ENCODE measurements at regions not wholly inside any gene's neighbourhood (a gene's known extent, or its start where the extent isn't known, plus 50 kb on each side); places are given as distances from the start of the nearest gene placed in this dataset.

DNA sequence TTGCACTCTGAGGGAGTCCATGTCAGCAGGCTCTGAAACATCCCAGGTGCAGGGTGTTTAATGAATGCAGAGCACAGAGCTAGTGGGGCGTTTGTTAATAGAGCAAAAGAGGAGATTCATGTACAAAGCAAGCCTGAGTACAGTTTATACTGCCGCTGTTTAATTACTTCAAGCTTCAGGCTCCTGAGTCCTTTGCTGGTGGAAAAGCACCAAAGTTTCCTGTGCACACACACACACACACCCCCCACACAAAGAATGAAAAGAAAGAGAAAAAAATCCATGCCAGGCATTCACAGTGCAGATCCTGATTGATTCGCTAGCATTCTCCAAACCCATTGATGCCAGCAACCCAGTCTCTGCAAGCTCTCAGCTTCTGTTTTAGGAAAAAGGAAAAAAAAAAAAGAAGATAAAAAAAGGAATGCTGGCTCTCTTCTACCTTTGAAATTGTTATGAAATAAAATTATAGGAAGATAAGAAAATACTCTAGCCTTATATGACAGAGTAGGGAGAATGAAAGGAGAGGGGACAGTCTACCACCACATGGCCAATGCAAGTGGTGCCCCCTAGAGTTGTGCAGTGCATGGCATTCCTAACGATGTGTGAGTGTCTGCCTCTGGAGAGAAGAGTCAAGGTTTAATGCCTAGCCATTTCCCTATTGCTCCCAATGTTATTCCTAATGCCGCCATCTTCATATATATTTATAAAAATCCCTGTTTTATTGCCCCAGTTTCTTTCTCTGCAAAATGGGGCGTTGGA, 216.5 kb downstream of the TMEM114 start:
- DNase-seq: no peak

DNA sequence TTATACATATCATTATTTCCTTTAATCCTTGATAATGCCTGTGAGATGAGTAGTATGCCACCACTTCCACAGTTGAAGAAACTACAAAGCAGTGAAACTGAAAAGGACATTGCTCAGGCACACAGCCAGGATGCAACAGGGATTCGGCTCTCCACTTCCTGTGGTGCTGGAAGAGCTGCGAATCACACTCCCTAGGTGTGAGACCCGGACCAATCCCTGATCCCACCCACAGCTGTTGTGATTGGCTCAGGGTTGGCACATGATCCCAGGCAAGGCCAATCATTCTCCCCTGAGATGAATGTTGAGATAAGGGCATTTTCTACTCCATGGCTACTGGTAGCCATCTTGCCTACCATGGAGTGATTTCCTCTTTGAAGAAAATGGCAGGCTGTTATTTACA, 218.2 kb downstream of the TMEM114 start:
- DNase-seq: no peak

DNA sequence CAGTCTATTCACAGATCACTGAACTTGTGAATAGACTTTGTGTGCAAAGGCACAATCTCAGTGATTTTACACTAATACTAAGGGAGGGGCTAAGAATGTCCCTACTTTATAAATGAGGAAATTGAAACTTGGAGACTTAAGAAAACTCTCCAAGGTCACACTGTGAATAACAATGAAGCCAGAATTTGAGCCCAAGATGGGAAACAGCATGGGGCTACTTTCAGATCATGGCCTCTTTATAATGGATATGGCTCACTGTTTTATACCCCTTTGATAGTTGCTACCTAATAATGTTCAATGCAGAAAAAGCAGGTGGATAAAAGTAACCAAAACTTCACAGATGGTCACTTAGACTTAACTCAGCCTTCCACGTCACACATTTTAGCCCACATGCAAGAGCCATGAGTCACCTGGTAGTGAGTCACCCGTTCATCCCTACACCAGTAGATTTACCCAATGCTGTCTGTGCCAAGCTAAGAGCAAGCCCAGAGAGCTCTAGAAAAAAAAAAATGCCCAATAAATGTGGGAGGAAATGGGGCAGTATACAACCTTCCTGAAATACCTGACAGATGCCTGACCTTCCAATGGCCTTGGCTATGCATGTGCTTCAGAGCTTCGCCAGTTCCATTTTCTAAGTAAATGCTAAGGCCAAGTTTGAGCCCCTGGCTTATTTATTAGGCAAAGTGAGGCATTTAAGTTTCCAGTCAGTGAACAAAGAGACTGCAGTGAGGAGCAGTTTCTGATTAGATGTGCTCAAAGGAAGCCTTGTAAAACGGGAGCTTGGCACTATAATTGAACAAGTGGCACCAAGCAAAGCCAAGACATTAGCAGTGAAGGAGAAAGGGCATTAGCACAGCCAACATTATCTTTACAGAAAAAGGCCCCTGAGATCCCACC, 219.7 kb downstream of the TMEM114 start:
- no peak for DNase-seq

DNA sequence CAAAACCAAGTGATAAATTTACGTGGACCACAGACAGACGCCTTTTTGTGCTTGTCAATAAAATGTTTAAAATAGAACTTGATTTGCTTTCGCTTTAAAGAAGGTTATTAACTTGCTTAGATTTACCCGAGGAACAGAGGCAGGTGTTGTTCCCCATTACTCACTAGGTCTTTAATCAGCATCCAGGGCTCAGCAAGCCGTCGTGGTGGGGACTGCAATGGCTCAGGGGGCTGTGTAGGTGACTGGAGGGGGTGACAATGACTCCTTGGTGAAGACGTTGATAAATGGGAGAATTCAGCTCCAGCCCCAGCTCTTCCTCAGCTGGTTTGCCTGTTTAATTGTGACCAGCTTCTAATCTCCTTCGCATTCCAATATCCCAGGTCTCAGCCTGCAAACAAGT, 231.4 kb downstream of the TMEM114 start:
- DNase-seq: no peak

DNA sequence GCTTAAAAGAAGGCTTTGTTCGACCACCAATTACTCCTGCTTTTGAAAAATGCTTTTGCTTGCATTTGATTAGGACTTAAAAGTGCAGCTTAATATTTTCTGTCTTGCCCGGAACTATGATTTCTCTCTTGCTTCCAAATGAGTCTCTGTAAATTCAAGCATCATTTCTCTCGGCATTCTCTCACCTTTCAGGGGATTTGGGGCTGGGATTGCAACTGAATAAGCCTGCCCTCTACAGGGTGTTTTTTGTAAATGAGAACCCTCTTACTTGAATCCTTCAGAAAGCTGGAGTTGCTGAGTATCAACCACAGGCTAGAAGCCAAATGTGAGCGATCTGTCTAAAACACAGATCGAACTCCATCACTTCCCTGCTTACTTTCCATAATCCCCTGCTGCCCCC, 234.6 kb downstream of the TMEM114 start:
- DNase-seq: no peak

DNA sequence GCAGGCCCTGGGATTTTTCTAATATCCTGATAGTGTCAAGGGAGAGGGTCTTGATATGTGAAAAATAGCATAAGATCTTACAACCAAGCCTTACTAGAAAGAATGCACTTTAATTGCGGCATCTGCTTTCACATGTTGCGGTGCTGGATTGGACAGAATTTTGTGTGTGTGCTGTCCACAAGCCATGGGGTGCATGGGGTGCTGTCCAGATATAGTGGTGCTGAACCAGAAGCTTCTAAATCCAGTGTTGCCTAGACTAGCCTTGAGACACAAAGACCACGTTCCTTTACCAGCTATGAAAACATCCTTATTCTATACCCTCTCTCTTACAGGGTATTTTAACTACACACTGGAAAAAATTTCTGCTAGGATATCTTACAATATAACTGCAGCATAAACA, 244.0 kb downstream of the TMEM114 start:
- DNase-seq: no peak

DNA sequence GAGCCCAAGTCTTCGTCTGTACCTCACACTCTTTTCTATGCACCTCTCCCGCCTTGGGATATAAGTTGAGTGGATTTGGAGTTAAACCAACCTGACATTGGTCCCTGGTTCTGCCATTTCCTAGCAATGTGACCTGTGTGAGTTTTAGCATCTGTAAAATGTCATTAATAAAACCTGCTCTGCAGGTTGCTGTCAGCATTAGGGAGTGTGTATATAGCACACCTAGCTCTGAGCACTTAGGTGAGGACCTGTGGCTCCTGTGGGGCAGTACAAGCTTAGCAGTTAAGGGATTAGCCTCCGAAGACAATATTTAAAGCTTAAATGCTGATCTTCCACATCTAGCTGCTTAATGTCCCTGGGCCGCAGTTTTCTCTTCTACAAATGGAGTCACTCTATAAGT, 248.0 kb downstream of the TMEM114 start:
- no peak for DNase-seq

DNA sequence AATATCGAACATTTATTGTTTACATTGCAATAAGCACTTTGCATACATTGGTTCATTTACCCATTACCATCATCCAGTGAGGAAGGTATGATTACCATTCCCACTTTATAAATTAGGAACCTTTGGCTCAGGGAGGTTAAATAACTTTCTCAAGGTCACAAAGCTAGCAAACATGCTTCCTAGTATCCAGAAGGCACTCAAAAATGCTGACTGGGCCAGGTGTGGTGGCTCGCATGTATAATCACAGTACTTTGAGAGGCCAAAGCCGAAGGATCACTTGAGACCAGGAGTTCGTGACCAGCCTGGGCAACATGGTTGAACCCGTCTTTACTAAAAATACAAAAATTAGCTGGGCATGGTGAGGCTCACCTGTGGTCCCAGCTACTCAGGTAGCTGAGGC, 259.6 kb downstream of the TMEM114 start:
- no peak for DNase-seq

DNA sequence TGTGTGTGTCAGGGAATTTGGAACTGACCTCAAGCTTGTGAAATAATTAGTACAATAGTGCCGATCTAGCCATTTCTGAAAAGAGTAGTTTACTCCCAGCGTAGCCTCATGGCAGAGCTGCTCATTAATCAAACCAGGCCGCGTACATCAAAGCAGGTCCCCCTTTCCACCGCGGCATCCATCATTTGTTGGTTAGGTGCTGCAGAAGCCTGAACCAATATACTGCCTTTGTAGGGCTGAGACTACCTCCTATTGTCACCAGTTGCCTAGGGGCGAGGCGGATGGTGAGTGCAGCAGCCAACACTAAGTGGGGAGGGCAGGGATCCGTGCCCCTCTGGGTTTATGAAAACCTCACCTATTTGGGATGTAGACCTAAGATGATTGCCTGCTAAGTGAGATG, 264.1 kb downstream of the TMEM114 start:
- DNase-seq: no peak

DNA sequence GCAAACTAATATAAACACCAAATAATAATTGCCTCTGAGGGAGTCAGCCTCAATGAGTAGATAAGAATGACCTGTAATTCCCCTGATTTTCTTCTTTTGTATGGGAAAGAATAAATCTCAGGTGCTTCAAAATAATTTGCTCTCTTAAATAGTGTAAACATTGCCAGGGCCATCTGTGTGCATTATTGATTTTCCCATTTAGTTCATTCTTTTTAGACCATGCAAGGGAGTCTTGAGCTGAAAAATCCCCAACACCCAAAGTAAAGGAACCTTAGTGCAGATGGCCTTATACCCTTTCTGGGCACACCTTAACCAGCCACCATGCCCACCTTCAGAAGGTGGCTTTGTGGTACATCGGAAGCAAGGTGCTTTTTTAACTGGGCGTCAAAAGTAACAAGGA, 267.2 kb downstream of the TMEM114 start:
- no peak for DNase-seq

DNA sequence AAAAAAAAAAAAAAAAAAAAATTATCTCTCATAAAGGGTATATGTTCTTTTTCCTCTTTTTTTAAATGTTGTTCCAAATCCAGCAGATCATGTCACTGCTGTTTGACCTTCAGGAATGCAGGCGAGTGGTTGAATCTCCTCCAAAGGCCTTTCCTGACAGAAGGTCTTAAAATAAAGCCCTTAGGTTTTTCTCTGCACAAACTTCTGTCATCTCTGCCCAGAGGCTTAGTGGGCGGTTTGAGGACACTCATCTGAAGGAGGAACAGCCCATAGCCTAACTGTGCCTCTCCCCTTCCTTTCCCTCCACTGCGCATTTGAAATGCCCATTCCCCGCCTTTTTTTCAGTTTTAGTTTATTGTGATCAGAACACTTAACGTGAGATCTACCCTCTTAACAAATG, 270.2 kb downstream of the TMEM114 start:
- DNase-seq: no peak

DNA sequence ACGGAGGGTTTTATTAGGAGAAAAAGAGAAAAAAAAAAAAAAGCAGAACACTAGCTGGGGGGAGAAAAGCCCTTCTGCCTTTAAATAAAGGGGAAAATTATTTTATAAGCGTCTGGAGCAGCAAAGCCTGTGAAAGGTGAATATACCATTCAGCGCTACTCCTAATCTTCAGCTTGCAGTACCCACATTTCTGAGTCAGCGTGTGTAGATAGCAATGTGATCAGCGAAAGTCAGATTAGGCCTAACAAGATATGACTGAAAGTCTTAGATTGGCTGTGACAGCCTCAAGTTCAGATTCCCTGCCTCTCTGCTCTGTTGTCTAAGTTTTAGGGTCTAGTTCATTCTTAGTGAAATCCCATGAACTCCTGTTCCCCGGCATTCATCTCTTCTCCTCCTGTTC, 279.5 kb downstream of the TMEM114 start:
- no peak for DNase-seq

DNA sequence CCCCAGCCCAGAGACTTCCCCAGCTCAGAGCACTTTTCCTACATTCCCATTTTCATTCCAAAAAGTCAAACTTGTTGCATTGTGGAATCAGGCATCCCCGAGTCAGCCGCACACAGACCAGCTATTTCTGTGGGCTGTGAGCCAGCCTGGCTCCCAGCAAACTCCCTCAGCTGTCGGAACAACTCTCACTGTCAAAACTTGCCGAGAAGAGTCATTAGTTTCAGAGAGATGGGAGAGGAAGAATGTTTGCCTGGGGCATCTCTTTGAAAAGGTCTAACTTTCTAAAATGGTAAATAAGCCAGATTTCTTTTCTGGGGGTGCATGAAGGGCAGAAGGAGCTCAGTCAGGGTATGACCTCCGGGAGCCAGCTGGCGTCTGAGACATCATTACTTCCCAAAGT, 280.0 kb downstream of the TMEM114 start:
- no peak for DNase-seq

DNA sequence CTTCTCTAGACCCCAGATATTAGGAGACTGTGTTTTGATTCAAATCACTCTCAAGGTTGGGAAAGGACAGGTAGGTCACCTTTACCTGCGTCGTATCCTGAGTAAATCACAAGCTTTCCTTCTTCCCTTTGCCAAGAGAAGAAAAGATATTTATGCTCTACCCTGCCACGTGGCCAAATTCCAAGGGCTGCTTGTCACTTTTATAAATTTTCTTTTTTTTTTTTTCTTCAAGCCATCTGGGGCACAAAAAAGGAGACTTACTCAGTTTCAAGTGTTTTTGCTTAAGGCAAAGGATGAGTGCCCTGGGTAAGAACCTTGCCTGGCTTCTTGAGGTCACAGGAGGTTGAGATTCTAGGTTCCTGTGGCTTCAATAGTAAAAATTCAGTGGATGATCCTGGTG, 285.1 kb downstream of the TMEM114 start:
- DNase-seq: no peak

DNA sequence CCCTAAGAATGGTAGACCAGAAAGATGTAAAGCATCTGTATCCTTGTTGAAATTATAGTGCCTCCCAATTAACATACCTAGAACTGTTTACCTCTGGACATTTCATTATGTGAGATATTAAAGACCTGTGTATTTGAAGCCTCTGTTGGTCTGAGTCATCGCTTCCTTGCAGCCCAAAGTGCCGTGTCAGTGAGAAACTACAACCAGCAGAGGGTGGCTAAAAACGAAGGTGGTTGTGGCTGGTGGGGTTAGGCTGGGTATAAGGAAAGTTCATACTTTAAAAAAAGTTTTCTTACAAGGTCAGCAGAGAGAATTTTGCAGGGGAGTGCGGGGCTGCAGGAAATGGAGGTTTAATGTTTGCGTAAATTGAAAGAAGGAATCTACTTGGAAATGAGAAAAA, 290.7 kb downstream of the TMEM114 start:
- no peak for DNase-seq

DNA sequence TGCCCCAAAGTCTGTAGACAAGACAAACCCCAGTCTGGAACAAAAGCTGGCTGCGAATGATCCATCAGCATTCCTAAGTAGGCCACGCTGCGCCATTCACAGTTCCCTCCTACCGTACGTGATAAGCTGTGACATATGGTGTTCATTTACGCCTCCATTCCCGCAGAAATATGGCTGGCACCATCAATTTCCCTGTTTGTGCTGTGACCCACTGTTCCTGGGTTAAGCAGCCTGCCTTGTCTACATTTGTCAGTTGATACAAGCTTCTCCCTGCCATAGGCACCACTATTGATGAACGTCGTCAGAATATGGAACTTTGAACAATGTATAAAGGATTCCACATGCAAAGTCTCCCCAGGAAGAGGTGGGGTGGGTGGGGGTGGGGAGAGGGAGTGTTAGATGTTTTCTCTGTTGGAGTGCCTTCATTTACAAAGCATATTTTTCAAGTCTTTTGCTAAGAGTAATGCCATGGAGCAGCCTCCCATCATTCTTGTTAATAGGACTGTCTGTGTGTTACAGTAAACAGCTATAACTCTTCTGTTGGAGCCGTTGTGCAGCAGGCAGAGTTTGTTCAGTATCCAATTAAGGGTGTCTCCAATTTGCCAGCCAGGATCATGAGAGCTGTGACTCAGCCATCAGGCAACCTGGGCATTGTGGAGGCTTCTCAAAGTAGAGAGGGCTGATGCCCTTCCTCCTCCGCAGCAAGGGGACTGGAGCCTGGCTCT, 294.6 kb downstream of the TMEM114 start:
- DNase-seq: no peak

DNA sequence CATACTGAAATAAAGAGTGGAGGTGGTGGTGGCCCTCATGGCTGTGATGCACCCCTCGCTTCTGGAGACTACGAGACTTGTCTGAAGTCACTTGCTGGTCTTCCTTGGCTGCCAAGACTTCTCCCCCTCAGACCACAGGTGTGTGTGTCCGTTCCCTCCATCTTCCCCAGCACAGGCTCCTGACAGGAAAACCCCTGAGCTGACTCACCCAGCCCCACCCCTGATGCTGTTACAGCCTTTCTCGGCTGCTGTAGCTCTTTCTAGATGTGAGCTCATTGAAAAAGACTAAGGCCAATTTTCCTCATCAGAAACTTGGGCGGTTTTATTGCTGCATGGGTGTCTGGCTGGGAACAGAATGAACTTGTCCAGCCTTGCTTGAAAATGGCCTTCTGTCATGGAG, 296.9 kb downstream of the TMEM114 start:
- no peak for DNase-seq

DNA sequence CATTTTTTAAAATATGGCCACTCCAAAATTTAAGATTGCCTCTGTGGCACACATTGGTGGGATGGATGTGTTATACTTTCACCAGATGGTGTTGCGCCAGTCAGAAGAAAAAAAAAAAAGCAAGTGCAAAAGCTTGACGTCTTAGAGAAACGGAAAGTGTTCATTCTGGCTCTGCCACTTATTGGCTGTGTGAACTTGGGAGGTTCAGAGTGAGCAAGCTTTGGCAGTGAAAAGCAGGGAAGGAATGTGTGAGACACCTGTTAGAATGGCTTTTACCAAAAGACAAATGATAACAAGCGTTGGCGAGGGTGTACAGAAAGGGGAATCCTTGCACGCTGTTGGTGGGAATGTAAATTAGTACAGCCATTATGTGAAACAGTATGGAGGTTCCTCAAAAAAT, 298.0 kb downstream of the TMEM114 start:
- no peak for DNase-seq

DNA sequence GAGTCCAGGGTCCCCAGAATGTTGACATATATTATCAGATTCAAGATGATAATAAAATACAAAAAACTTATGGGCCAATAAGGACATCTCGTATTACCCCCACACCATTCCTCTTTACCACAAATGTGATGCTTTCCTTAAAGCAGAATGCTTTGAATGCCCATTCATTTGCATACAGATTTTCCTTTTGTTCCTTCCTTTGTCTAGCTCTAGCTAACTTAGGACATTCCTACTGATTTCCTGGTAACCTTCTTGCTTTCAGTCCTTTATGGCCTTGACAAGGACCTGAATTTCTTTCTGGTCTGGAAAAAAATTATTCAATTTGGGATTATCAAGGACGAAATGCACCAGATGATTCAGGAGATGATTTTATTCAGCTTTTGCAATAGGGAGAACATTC, 304.0 kb downstream of the TMEM114 start:
- no peak for DNase-seq

DNA sequence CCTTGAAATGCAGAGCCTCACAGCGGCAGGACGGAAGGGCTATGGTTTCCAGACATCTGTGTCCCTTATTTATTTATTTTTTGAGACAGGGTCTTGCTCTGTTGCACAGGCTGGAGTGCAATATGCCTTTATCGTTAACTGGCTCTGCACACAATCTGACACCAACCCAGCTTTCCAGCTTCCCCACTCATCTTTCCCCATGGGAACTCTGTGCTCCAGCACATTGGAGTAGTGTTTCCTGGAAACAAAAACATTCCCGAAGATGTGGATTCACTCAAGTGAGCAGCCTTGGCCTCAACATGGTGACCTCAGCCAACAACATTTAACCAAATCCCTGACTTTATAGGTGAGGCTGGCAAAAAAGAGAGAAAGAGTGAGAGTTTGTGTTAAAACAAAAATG, 307.1 kb downstream of the TMEM114 start:
- no peak for DNase-seq

DNA sequence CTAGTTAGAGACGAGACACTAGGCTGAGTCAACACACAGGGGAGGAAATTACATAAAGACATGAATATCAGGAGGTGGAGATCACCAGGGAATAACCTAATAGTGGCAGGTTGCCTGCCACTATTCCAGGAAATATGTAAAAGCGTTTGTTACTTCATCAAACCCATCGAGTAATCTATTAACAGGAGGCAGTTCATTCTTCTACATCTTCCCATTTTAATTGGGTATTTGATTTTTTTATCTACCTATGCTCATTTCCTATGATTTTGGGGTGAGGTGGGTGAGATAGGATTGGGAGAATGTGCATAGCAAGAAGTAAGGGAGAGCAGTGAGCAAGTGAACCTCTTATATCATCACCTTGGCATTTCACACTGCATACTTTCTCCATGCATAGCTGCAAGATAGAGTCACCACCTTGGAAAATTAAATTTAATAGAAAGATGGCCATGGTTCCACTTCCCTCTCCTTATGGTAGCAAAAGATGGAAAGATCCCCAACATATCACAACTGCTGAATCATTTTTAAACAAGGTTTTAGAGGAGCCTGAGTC, 312.2 kb downstream of the TMEM114 start:
- DNase-seq: no peak

DNA sequence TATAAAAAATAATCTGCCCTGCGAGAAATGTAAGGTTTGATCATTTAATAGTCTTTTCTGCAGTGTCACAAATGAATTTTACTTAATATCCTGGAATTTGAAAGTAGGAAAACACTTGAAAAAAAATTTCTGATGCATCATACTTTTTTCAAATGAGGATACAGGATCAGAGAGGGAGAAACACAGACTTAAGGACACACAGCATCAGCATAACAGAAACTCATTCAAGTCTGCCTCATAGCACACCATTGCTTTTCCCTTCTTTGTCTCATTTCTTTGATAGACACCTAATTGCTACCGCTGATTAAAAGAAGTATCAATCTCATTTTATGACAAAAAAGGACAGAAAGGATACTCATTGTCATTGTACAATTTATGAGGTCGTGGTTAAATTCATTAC, 319.0 kb downstream of the TMEM114 start:
- DNase-seq: no peak

DNA sequence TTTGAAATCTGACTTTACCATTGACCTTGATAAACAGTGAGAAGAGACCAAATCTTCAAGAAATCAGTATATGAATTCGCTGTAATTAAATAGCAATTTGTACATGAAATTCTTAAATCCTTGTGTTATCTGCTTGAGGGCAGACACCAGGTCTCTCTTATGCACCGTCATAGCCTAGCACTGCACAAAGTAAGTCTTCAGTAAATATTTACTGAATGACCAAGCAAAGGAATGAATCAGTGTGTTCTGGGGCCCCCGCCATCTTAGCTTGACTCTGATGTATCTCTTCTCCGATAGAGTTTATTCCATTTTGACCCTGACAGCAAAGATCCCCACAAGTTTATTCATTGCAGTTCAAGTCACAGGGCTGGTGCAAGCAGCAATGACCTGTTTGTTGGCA, 328.0 kb downstream of the TMEM114 start:
- no peak for DNase-seq

DNA sequence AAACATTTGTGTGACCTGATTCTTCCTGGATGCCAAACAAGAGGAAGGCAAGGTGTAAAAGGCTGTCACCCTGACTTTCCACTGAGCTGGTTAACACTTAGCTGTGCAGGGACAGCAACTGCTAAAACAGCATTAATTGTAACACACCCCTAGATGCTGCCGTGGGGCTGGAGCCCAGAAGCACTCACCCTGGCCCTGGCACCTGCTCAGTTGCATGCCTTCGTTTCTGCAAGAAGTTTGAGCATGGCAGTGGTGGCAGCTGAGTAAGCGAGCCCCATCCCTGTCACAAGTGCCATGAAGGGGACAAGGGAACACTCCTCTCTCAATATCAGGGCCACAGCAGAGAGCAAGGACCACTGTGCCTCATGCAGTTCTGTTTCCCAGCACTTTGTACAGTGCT, 330.2 kb downstream of the TMEM114 start:
- no peak for DNase-seq

Measured in hematopoietic multipotent progenitor cell treated with erythropoietin and hydrocortisone succinate and interleukin-3 and kit ligand, for 8 days (in vitro differentiated cells).